Testis (tissue), 2 donors: ENCODE measurements at regions not wholly inside any gene's neighbourhood (a gene's known extent, or its start where the extent isn't known, plus 50 kb on each side); places are given as distances from the start of the nearest gene placed in this dataset.

Experiments used
- DNase-seq: peaks from one replicate; pipeline ENCODE4 v3.0.0-alpha.2; 2019
- H3K27ac ChIP-seq, 2 donors: fragments of 200-600 bp; sonication (generic); one replicate each; pipeline ENCODE4 v1.5.1; 2019
- H3K27me3 ChIP-seq: fragments of 200-600 bp; sonication (generic); one replicate; pipeline ENCODE4 v1.5.1; 2019
- H3K36me3 ChIP-seq: fragments of 200-600 bp; sonication (generic); one replicate; pipeline ENCODE4 v1.5.1; 2017; ENCODE audit warnings: low read depth; ENCODE audit errors: missing control alignments
- H3K4me1 ChIP-seq: fragments of 200-600 bp; sonication (generic); one replicate; pipeline ENCODE4 v1.5.1; 2019
- H3K4me3 ChIP-seq, 2 donors: fragments of 200-600 bp; sonication (generic); one replicate each; pipeline ENCODE4 v1.5.1; 2017 to 2019
- H3K9me3 ChIP-seq: fragments of 200-600 bp; sonication (generic); one replicate; pipeline ENCODE4 v1.5.1; 2017
- POLR2A ChIP-seq: fragments of 450-650 bp; IDR thresholded peaks from one replicate; pipeline ENCODE4 v1.6.1; 2017; ENCODE audit warnings: antibody characterized with exemption, mild to moderate bottlenecking, moderate library complexity
- WGBS, 2 donors: methylation state at CpG; one replicate each; pipeline ENCODE4 v1.1.5; 2018; 5-methylcytosine and 5-hydroxymethylcytosine counted together
- intact Hi-C: fragments of 100-400 bp; cut with DNase I; formaldehyde crosslinking; loops from one replicate; pipeline ENCODE4 v1.15.1; 2023; ENCODE audit warnings: low total_unique reads
- TF ChIP-seq, protein P1 (sequence below), 3 experiments: fragments of 450-650 bp in 2 of 3; fragments of 200-600 bp in 1 of 3; sonication (generic) in 1 of 3; IDR thresholded peaks; one replicate each; pipeline ENCODE4 v1.5.1; 2016 to 2019; ENCODE audit warnings: antibody characterized with exemption in 3 of 3, mild to moderate bottlenecking in 2 of 3, moderate library complexity in 1 of 3

DNA sequence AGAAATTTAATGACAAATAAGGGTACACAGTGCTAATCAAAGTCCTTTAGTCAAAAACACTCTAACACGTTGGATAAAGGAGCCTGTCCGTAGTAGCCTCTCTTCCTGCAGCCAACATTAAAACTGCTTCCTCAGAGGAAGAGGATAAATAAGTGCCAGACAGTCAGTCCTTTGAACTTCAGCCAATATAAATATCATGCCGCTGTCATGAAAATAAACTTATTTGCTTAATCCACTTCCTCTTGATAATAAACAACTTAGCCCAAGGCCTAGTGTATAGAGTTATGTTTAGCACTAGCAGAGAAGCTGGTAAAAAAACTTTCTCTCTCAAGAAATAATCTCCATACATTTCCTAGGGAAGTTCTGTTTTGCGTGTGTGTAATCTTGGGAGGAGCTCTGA lies 196.7 kb downstream of the HS3ST1 start:
- Histone ChIP-seq H3K27me3 (no peaks in the 10 kb centered on the region), H3K36me3 (no peaks in the 10 kb centered on the region), H3K4me3 (no peak overlapping the region), H3K4me1 (no peaks in the 10 kb centered on the region), H3K27ac (no peak overlapping the region), H3K9me3 (no peaks in the 10 kb centered on the region)
- 37 to 39% methylated on average over 4 of the region's 4 CpGs for WGBS, 2 donors
- no peak for DNase-seq
- intact Hi-C loops: no loop called here
- TF ChIP-seq, protein P1, sequence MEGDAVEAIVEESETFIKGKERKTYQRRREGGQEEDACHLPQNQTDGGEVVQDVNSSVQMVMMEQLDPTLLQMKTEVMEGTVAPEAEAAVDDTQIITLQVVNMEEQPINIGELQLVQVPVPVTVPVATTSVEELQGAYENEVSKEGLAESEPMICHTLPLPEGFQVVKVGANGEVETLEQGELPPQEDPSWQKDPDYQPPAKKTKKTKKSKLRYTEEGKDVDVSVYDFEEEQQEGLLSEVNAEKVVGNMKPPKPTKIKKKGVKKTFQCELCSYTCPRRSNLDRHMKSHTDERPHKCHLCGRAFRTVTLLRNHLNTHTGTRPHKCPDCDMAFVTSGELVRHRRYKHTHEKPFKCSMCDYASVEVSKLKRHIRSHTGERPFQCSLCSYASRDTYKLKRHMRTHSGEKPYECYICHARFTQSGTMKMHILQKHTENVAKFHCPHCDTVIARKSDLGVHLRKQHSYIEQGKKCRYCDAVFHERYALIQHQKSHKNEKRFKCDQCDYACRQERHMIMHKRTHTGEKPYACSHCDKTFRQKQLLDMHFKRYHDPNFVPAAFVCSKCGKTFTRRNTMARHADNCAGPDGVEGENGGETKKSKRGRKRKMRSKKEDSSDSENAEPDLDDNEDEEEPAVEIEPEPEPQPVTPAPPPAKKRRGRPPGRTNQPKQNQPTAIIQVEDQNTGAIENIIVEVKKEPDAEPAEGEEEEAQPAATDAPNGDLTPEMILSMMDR (IDR thresholded peaks at IDR 0.05): no peak
- no peak for TF ChIP-seq POLR2A

DNA sequence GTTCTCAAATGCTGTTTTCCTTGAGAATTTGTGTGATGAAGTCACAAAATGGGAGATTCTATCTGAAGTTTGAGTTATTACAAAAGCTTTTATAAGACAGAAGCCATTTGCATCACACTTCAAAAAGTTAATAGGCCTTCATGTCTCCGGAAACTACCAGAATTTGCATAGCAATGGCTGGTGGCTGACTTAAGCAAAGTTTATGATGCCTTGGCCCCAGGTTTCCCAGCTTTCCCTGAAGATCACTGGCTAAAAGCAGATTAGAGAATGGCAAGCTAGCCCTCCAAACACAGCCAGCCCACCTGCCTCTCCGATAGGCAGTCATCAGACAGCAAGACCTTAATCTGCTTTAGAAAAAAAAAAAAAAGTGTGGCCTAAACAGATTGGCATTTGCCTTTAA lies 197.8 kb downstream of the HS3ST1 start:
- no peak overlapping the region for H3K27ac ChIP-seq
- no peaks in the 10 kb centered on the region for H3K36me3 ChIP-seq
- no peak overlapping the region for H3K4me3 ChIP-seq
- no peaks in the 10 kb centered on the region for H3K9me3 ChIP-seq
- 70 to 98% methylated on average over 2 of the region's 2 CpGs for WGBS, 2 donors
- TF ChIP-seq POLR2A: no peak
- TF ChIP-seq, protein P1 (IDR thresholded peaks at IDR 0.05): no peak
- H3K4me1 ChIP-seq: no peaks in the 10 kb centered on the region
- intact Hi-C loops: no loop called here
- no peaks in the 10 kb centered on the region for H3K27me3 ChIP-seq
- DNase-seq: no peak

DNA sequence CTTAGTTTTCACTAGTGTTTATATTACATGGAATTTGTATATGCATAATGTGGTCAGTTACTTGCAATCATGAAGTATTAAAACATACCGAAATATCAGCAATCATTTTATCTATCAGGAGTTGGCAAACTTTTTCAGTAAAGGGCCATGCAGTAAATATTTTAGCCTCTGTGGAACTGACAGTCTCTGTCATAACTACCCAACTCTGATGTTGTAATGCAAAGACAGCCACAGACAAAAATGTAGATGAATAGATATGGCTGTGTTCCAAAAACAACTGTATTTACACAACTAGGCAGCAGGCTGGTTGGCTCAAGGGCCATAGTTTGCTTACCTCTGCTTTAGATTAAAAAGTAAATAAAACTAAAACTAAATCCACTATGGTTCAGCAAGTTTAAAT lies 200.2 kb downstream of the HS3ST1 start:
- no peak for DNase-seq
- no peak for TF ChIP-seq POLR2A
- TF ChIP-seq, protein P1 (IDR thresholded peaks at IDR 0.05): no peak
- H3K27me3 ChIP-seq: no peaks in the 10 kb centered on the region
- H3K27ac ChIP-seq: no peak overlapping the region
- H3K9me3 ChIP-seq: no peaks in the 10 kb centered on the region
- no peak overlapping the region for H3K4me3 ChIP-seq
- 94% methylated on average over 1 of the region's 1 CpG for WGBS, 2 donors
- H3K36me3 ChIP-seq: no peaks in the 10 kb centered on the region
- intact Hi-C loops: no loop called here
- no peaks in the 10 kb centered on the region for H3K4me1 ChIP-seq

DNA sequence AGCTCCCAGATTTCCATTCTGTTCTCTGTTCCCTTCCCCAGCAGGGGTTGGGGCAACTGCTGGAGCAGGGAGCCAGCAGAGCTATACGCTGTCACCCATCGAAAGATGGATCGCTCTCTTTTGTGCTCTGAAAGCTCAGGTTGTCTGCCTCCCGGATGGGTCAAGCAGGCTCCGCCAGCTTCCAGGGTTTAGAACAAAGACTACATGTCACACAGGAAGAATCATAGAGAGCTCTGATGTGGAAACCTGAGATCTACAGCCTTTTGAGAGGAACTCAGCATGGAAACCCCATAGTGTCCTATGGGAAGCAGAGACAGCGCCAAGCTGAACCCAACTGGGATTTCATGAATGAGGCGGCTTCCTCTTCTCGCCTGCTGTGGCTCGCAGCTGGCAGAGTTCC lies 205.4 kb downstream of the HS3ST1 start:
- Histone ChIP-seq H3K4me3 (no peak overlapping the region), H3K27ac (no peak overlapping the region), H3K27me3 (no peaks in the 10 kb centered on the region), H3K36me3 (no peaks in the 10 kb centered on the region), H3K4me1 (no peaks in the 10 kb centered on the region), H3K9me3 (no peaks in the 10 kb centered on the region)
- intact Hi-C loops: no loop called here
- TF ChIP-seq POLR2A: no peak
- TF ChIP-seq, protein P1 (IDR thresholded peaks at IDR 0.05): no peak
- DNase-seq: no peak
- WGBS, 2 donors: 79 to 91% methylated on average over 9 of the region's 9 CpGs

DNA sequence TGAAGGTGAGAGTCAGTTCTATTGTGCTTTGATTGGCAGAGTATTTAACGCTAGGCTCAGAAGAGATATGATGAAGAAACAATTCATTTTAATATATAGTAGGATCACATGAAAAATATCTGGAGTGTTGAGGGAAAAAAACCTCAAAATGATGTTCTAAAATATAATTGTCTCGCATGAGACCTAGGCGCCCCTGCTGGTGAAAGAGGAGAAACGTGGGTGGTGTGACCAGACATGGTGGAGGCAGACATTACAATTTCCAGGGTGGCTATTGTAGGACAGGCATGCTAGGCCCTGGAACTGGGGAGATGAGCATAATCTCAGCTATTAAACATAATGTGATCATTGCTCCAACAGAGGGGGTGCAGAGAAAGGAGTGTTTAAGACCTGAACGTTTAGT lies 210.0 kb downstream of the HS3ST1 start:
- 90 to 92% methylated on average over 5 of the region's 5 CpGs for WGBS, 2 donors
- H3K4me1 ChIP-seq: no peaks in the 10 kb centered on the region
- TF ChIP-seq POLR2A: no peak
- TF ChIP-seq, protein P1 (IDR thresholded peaks at IDR 0.05): no peak
- H3K27me3 ChIP-seq: no peaks in the 10 kb centered on the region
- no peak overlapping the region for H3K4me3 ChIP-seq
- intact Hi-C loops: no loop called here
- DNase-seq: no peak
- H3K9me3 ChIP-seq: no peaks in the 10 kb centered on the region
- no peaks in the 10 kb centered on the region for H3K36me3 ChIP-seq
- no peak overlapping the region for H3K27ac ChIP-seq
